DND-41 (cell line): ENCODE measurements at regions not wholly inside any gene's neighbourhood (a gene's known extent, or its start where the extent isn't known, plus 50 kb on each side); places are given as distances from the start of the nearest gene placed in this dataset.

Source experiments
- ATAC-seq: fragments of 200-7000 bp; cut with Tn5 transposase; 3 replicates; pipeline ENCODE4 v1.9.1; 2021; ENCODE audit warnings: low read depth; ENCODE audit not compliant: insufficient read depth
- DNase-seq: peaks from one replicate; pipeline ENCODE4 v3.0.0-alpha.2; 2020
- H2AFZ ChIP-seq: 2 replicates; pipeline ENCODE4 v1.6.0; 2012; ENCODE audit warnings: low read depth, low read length
- H3K27ac ChIP-seq: 2 replicates; pipeline ENCODE4 v1.5.1; 2012; ENCODE audit warnings: low read length, inconsistent platforms
- H3K27me3 ChIP-seq: fragments of 200-600 bp; sonication (generic); 2 replicates; pipeline ENCODE4 v1.6.0; 2012; ENCODE audit warnings: low read length, mild to moderate bottlenecking, inconsistent platforms; ENCODE audit not compliant: insufficient read depth, poor library complexity
- H3K36me3 ChIP-seq: 2 replicates; pipeline ENCODE4 v1.5.1; 2012; ENCODE audit warnings: low read length, inconsistent platforms; ENCODE audit not compliant: insufficient read depth
- H3K4me1 ChIP-seq: 2 replicates; pipeline ENCODE4 v1.5.1; 2012; ENCODE audit warnings: mild to moderate bottlenecking, low read length; ENCODE audit not compliant: insufficient read depth
- H3K4me2 ChIP-seq: 2 replicates; pipeline ENCODE4 v1.6.0; 2012; ENCODE audit warnings: mild to moderate bottlenecking, moderate library complexity, low read length, inconsistent platforms; ENCODE audit not compliant: insufficient read depth
- H3K4me3 ChIP-seq, 2 experiments: fragments of 200-600 bp in 1 of 2; shearing (Covaris generic) in 1 of 2; 2 replicates each; pipeline ENCODE4 v1.5.1; 2012 to 2016; ENCODE audit warnings: inconsistent platforms in 2 of 2, low read length in 2 of 2, mild to moderate bottlenecking in 2 of 2, low read depth in 1 of 2, moderate library complexity in 1 of 2
- H3K79me2 ChIP-seq: 2 replicates; pipeline ENCODE4 v1.6.0; 2012; ENCODE audit warnings: low read length, inconsistent platforms; ENCODE audit not compliant: insufficient read depth
- H3K9ac ChIP-seq: 2 replicates; pipeline ENCODE4 v1.6.0; 2012; ENCODE audit warnings: low read depth, mild to moderate bottlenecking, inconsistent platforms, low read length, moderate library complexity
- H3K9me3 ChIP-seq: 2 replicates; pipeline ENCODE4 v1.5.1; 2012; ENCODE audit warnings: low read length, moderate library complexity, mild to moderate bottlenecking, inconsistent platforms; ENCODE audit not compliant: insufficient read depth, severe bottlenecking
- H4K20me1 ChIP-seq: 2 replicates; pipeline ENCODE4 v1.6.0; 2012; ENCODE audit warnings: low read length; ENCODE audit not compliant: insufficient read depth
- CTCF ChIP-seq: IDR thresholded peaks from 2 replicates; pipeline ENCODE4 v1.5.1; 2012; ENCODE audit warnings: borderline replicate concordance, low read length, moderate library complexity, mild to moderate bottlenecking; ENCODE audit not compliant: poor library complexity, severe bottlenecking; ENCODE audit errors: extremely low read depth
- EZH2 ChIP-seq: IDR thresholded peaks from 3 replicates; pipeline ENCODE4 v1.6.1; 2012; ENCODE audit warnings: borderline replicate concordance, low read depth, mild to moderate bottlenecking, moderate library complexity, low read length, inconsistent platforms; ENCODE audit not compliant: severe bottlenecking

- no peak overlapping the region for H3K9ac ChIP-seq
- no peak overlapping the region for H2AFZ ChIP-seq
- TF ChIP-seq CTCF (no peak), EZH2 (no peak)
- DNase-seq (no peak), ATAC-seq (no peak)
- H3K27me3 ChIP-seq: no peaks in the 10 kb centered on the region
- H3K4me3 ChIP-seq: no peak overlapping the region
- no peaks in the 10 kb centered on the region for H3K36me3 ChIP-seq
- H3K4me2 ChIP-seq: no peak overlapping the region
- H4K20me1 ChIP-seq: no peaks in the 10 kb centered on the region
- no peaks in the 10 kb centered on the region for H3K9me3 ChIP-seq
- no peaks in the 10 kb centered on the region for H3K4me1 ChIP-seq
- H3K27ac ChIP-seq: no peak overlapping the region
- no peaks in the 10 kb centered on the region for H3K79me2 ChIP-seq
Measured at GRCh38 chr5:116922532-116922931, 347.9 kb upstream of the SEMA6A start.

- no peaks in the 10 kb centered on the region for H3K9me3 ChIP-seq
- no peaks in the 10 kb centered on the region for H3K79me2 ChIP-seq
- no peak overlapping the region for H3K4me3 ChIP-seq
- DNase-seq (no peak), ATAC-seq (no peak)
- H3K27me3 ChIP-seq: no peaks in the 10 kb centered on the region
- H2AFZ ChIP-seq: no peak overlapping the region
- no peak overlapping the region for H3K9ac ChIP-seq
- H3K27ac ChIP-seq: no peak overlapping the region
- H3K4me2 ChIP-seq: no peak overlapping the region
- H3K4me1 ChIP-seq: no peaks in the 10 kb centered on the region
- no peak for TF ChIP-seq CTCF
- TF ChIP-seq EZH2: no peak
- H3K36me3 ChIP-seq: no peaks in the 10 kb centered on the region
- H4K20me1 ChIP-seq: no peaks in the 10 kb centered on the region
Measured at GRCh38 chr5:116914869-116915504, 340.4 kb upstream of the SEMA6A start.

- H3K27me3 ChIP-seq: no peaks in the 10 kb centered on the region
- ATAC-seq (no peak), DNase-seq (no peak)
- no peak overlapping the region for H2AFZ ChIP-seq
- no peak overlapping the region for H3K4me2 ChIP-seq
- H3K79me2 ChIP-seq: no peaks in the 10 kb centered on the region
- no peak for TF ChIP-seq EZH2
- no peaks in the 10 kb centered on the region for H3K4me1 ChIP-seq
- H3K27ac ChIP-seq: no peak overlapping the region
- H3K4me3 ChIP-seq: no peak overlapping the region
- no peaks in the 10 kb centered on the region for H3K36me3 ChIP-seq
- no peaks in the 10 kb centered on the region for H3K9me3 ChIP-seq
- no peak overlapping the region for H3K9ac ChIP-seq
- no peaks in the 10 kb centered on the region for H4K20me1 ChIP-seq
Measured at GRCh38 chr5:116912221-116912620, 337.6 kb upstream of the SEMA6A start.

GRCh38 chr5:116911074-116911473 lies 336.5 kb upstream of the SEMA6A start:
- DNase-seq: no peak
- Histone ChIP-seq H3K27me3 (no peaks in the 10 kb centered on the region), H3K9ac (no peak overlapping the region), H3K9me3 (no peaks in the 10 kb centered on the region), H3K36me3 (no peaks in the 10 kb centered on the region), H3K4me3 (no peak overlapping the region), H3K4me1 (no peaks in the 10 kb centered on the region), H2AFZ (no peak overlapping the region), H3K4me2 (no peak overlapping the region), H3K79me2 (no peaks in the 10 kb centered on the region), H4K20me1 (no peaks in the 10 kb centered on the region), H3K27ac (no peak overlapping the region)
- no peak for ATAC-seq
- TF ChIP-seq EZH2 (no peak), CTCF (no peak)
